Tibial artery (tissue), 4 donors: ENCODE measurements at regions not wholly inside any gene's neighbourhood (a gene's known extent, or its start where the extent isn't known, plus 50 kb on each side); places are given as distances from the start of the nearest gene placed in this dataset.

Experiments used
- DNase-seq, 2 donors: peaks; one replicate each; pipeline ENCODE4 v3.0.0-alpha.2; 2019
- H3K27ac ChIP-seq, 2 donors: fragments of 200-600 bp; sonication (generic) in 1 of 2; 1 replicate in 1 of 2; 2 replicates in 1 of 2; pipeline ENCODE4 v1.5.1; 2018 to 2019; ENCODE audit warnings: mild to moderate bottlenecking in 1 of 2
- H3K27me3 ChIP-seq, 2 donors: fragments of 200-600 bp; sonication (generic) in 1 of 2; one replicate each; pipeline versions ENCODE4 v1.5.1 to v1.6.0; 2016 to 2019
- H3K36me3 ChIP-seq, 3 donors: fragments of 200-600 bp; sonication (generic) in 2 of 3; one replicate each; pipeline ENCODE4 v1.5.1; 2016 to 2019; ENCODE audit warnings: mild to moderate bottlenecking in 2 of 3
- H3K4me1 ChIP-seq, 4 donors: fragments of 200-600 bp; sonication (generic) in 2 of 4; 1 replicate in 3 of 4; 2 replicates in 1 of 4; pipeline ENCODE4 v1.5.1; 2016 to 2019
- H3K4me3 ChIP-seq, 2 donors: fragments of 200-600 bp; sonication (generic) in 1 of 2; 1 replicate in 1 of 2; 2 replicates in 1 of 2; pipeline ENCODE4 v1.5.1; 2018 to 2019; ENCODE audit warnings: mild to moderate bottlenecking in 2 of 2
- H3K9me3 ChIP-seq, 3 donors: fragments of 200-600 bp; sonication (generic) in 1 of 3; one replicate each; pipeline ENCODE4 v1.5.1; 2016 to 2019
- CTCF ChIP-seq, 2 experiments: fragments of 200-600 bp in 1 of 2; fragments of 450-650 bp in 1 of 2; IDR thresholded peaks; one replicate each; pipeline ENCODE4 v1.5.1; 2017 to 2019; ENCODE audit warnings: antibody characterized with exemption in 2 of 2, mild to moderate bottlenecking in 1 of 2, moderate library complexity in 1 of 2
- intact Hi-C: fragments of 100-400 bp; cut with DNase I; formaldehyde crosslinking; loops from one replicate; pipeline ENCODE4 v1.15.0; 2023; ENCODE audit warnings: low total_unique reads

GRCh38 chr4:177671387-177671786 lies 229.2 kb upstream of the AGA start:
- no peak overlapping the region for H3K4me3 ChIP-seq
- no peaks in the 10 kb centered on the region for H3K36me3 ChIP-seq
- H3K4me1 ChIP-seq, result no peaks in the 10 kb centered on the region
- no peak overlapping the region for H3K27ac ChIP-seq
- TF ChIP-seq CTCF (IDR thresholded peaks at IDR 0.05), result no peak
- no peaks in the 10 kb centered on the region for H3K9me3 ChIP-seq
- no peak for DNase-seq
- H3K27me3 ChIP-seq, result no peaks in the 10 kb centered on the region
- intact Hi-C loops, result no loop called here

GRCh38 chr4:177671845-177672244 lies 229.6 kb upstream of the AGA start:
- DNase-seq, result no peak
- intact Hi-C loops, result no loop called here
- no peaks in the 10 kb centered on the region for H3K27me3 ChIP-seq
- H3K4me1 ChIP-seq, result no peaks in the 10 kb centered on the region
- no peak for TF ChIP-seq CTCF (IDR thresholded peaks at IDR 0.05)
- no peak overlapping the region for H3K4me3 ChIP-seq
- no peaks in the 10 kb centered on the region for H3K36me3 ChIP-seq
- H3K27ac ChIP-seq, result no peak overlapping the region
- H3K9me3 ChIP-seq, result no peaks in the 10 kb centered on the region

GRCh38 chr4:177673985-177674489 lies 231.8 kb upstream of the AGA start:
- no peaks in the 10 kb centered on the region for H3K4me1 ChIP-seq
- TF ChIP-seq CTCF (IDR thresholded peaks at IDR 0.05), result no peak
- DNase-seq, result no peak
- H3K27me3 ChIP-seq, result no peaks in the 10 kb centered on the region
- intact Hi-C loops, result no loop called here
- H3K4me3 ChIP-seq, result no peak overlapping the region
- H3K9me3 ChIP-seq, result no peaks in the 10 kb centered on the region
- no peaks in the 10 kb centered on the region for H3K36me3 ChIP-seq
- H3K27ac ChIP-seq, result no peak overlapping the region

GRCh38 chr4:177680308-177680707 lies 238.1 kb upstream of the AGA start:
- H3K27ac ChIP-seq, result no peak overlapping the region
- H3K36me3 ChIP-seq, result no peaks in the 10 kb centered on the region
- TF ChIP-seq CTCF (IDR thresholded peaks at IDR 0.05), result no peak
- H3K4me1 ChIP-seq, result no peaks in the 10 kb centered on the region
- no peak for DNase-seq
- no peaks in the 10 kb centered on the region for H3K9me3 ChIP-seq
- no peaks in the 10 kb centered on the region for H3K27me3 ChIP-seq
- intact Hi-C loops, result no loop called here
- H3K4me3 ChIP-seq, result no peak overlapping the region

- no peak for DNase-seq
- H3K4me3 ChIP-seq, result no peak overlapping the region
- intact Hi-C loops, result no loop called here
- TF ChIP-seq CTCF (IDR thresholded peaks at IDR 0.05), result no peak
- H3K36me3 ChIP-seq, result no peaks in the 10 kb centered on the region
- H3K27me3 ChIP-seq, result no peaks in the 10 kb centered on the region
- H3K27ac ChIP-seq, result no peak overlapping the region
- H3K9me3 ChIP-seq, result no peaks in the 10 kb centered on the region
- no peaks in the 10 kb centered on the region for H3K4me1 ChIP-seq
Observed at GRCh38 chr4:177681902-177682301, 239.7 kb upstream of the AGA start.

- H3K9me3 ChIP-seq, result no peaks in the 10 kb centered on the region
- H3K27me3 ChIP-seq, result no peaks in the 10 kb centered on the region
- TF ChIP-seq CTCF (IDR thresholded peaks at IDR 0.05), result no peak
- no peaks in the 10 kb centered on the region for H3K36me3 ChIP-seq
- H3K27ac ChIP-seq, result no peak overlapping the region
- no peak overlapping the region for H3K4me3 ChIP-seq
- intact Hi-C loops, result no loop called here
- no peak for DNase-seq
- H3K4me1 ChIP-seq, result no peaks in the 10 kb centered on the region
Observed at GRCh38 chr4:177687117-177687516, 244.9 kb upstream of the AGA start.
